BE2C (cell line): ENCODE measurements at regions not wholly inside any gene's neighbourhood (a gene's known extent, or its start where the extent isn't known, plus 50 kb on each side); places are given as distances from the start of the nearest gene placed in this dataset.

Source experiments
- DNase-seq: peaks from one replicate; pipeline ENCODE4 v3.0.0-alpha.2; 2020
- H3K27me3 ChIP-seq: fragments of 250-450 bp; sonication (Bioruptor Pico); 2 replicates; pipeline ENCODE4 v1.5.1; 2020; ENCODE audit warnings: mild to moderate bottlenecking
- H3K36me3 ChIP-seq: fragments of 250-450 bp; sonication (Bioruptor Pico); 2 replicates; pipeline ENCODE4 v1.5.1; 2020; ENCODE audit warnings: mild to moderate bottlenecking
- H3K4me1 ChIP-seq: fragments of 250-450 bp; sonication (Bioruptor Pico); 2 replicates; pipeline ENCODE4 v1.5.1; 2020
- H3K4me3 ChIP-seq: 2 replicates; pipeline ENCODE4 v1.5.1; 2011; ENCODE audit warnings: low read depth, low read length
- H3K9me3 ChIP-seq: fragments of 250-450 bp; sonication (Bioruptor Pico); 2 replicates; pipeline ENCODE4 v1.5.1; 2020
- TF ChIP-seq, protein P1 (sequence below): IDR thresholded peaks from 2 replicates; pipeline ENCODE4 v1.5.1; 2012; ENCODE audit warnings: mild to moderate bottlenecking, low read depth, low read length

DNA sequence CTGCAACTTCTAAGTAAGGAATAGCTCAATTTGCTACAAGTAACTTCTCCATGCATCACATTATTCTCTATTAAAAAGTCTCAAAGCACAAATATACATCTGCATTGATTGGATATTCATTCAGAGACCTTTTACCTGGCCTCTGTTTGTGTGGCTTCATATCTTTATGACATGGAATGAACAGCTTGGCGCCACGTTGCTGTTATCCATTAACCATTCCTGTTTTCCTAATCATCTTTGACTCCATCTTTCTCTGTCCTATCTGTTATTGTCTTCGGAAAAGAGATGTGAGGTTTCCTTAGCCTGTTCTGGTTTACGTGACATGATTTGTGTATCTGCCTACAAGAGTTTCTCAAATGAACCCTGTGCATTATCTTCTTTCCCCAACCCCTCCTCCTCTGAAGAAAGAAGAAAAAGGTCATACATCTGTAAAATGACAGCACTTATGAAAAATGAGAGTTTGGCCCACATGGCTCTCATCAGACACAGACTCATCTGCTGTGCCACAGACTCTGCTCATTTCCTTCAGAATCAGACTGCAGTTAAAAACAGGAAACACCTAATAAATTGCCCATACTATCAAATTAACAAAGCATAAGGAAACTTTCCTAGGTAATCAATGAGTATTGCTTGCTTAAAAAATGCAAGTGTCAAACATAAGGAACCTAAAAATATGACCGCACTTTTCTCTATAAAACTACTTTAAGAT lies 347.6 kb upstream of the FAM241A start:
- TF ChIP-seq, protein P1, sequence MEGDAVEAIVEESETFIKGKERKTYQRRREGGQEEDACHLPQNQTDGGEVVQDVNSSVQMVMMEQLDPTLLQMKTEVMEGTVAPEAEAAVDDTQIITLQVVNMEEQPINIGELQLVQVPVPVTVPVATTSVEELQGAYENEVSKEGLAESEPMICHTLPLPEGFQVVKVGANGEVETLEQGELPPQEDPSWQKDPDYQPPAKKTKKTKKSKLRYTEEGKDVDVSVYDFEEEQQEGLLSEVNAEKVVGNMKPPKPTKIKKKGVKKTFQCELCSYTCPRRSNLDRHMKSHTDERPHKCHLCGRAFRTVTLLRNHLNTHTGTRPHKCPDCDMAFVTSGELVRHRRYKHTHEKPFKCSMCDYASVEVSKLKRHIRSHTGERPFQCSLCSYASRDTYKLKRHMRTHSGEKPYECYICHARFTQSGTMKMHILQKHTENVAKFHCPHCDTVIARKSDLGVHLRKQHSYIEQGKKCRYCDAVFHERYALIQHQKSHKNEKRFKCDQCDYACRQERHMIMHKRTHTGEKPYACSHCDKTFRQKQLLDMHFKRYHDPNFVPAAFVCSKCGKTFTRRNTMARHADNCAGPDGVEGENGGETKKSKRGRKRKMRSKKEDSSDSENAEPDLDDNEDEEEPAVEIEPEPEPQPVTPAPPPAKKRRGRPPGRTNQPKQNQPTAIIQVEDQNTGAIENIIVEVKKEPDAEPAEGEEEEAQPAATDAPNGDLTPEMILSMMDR = no peak
- H3K4me3 ChIP-seq = no peak overlapping the region
- H3K27me3 ChIP-seq = no peaks in the 10 kb centered on the region
- H3K9me3 ChIP-seq = no peaks in the 10 kb centered on the region
- no peak for DNase-seq
- no peaks in the 10 kb centered on the region for H3K36me3 ChIP-seq
- no peaks in the 10 kb centered on the region for H3K4me1 ChIP-seq

DNA sequence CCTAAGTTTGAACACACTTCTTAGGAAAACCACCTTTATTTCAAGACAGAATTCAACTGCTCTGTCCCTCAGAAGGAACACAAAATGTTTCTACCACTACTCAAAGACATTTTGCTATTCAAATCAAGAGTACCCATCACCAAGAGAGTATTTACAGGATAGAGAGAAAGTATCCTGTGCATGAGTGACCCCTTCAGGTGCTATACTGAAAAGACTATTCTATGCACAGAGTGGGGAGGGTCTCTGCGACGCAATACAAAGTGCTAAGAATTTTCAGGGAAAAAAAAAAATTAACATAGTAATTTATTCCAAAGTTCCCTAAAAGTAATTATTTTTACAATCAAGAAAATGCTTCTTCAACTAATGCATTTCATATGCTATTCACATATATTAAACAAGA lies 346.4 kb upstream of the FAM241A start:
- no peaks in the 10 kb centered on the region for H3K9me3 ChIP-seq
- TF ChIP-seq, protein P1 = peak; percentile 48
- no peak for DNase-seq
- H3K4me3 ChIP-seq = no peak overlapping the region
- H3K27me3 ChIP-seq = no peaks in the 10 kb centered on the region
- H3K36me3 ChIP-seq = no peaks in the 10 kb centered on the region
- H3K4me1 ChIP-seq = no peaks in the 10 kb centered on the region

GRCh38 chr4:111800551-111800950 lies 344.7 kb upstream of the FAM241A start:
- no peaks in the 10 kb centered on the region for H3K9me3 ChIP-seq
- no peak overlapping the region for H3K4me3 ChIP-seq
- TF ChIP-seq, protein P1 = no peak
- no peaks in the 10 kb centered on the region for H3K4me1 ChIP-seq
- DNase-seq = no peak
- no peaks in the 10 kb centered on the region for H3K36me3 ChIP-seq
- H3K27me3 ChIP-seq = no peaks in the 10 kb centered on the region

DNA sequence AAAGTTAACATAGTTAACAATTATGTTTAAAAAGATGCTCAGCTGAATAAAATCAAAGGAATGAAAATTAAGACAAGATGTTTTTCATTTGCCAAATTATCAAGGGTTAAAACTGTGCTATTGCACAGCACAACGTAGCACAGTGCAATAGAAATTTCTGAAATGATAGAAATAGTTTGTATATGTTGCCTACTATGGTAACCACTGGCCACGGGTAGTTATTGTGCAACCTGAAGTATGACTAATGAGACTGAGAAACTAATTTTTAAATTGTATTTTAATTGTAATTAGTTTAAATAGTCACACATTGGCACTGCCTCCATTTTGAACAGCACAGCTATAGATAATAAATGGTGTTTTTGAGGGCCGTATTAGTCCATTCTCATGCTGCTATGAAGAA lies 343.1 kb upstream of the FAM241A start:
- Histone ChIP-seq H3K4me3 (peak overlapping the region; percentile 19; the same call in 1 of the 2 replicates), H3K36me3 (no peaks in the 10 kb centered on the region), H3K9me3 (no peaks in the 10 kb centered on the region), H3K4me1 (no peaks in the 10 kb centered on the region), H3K27me3 (no peaks in the 10 kb centered on the region)
- TF ChIP-seq, protein P1 = no peak
- no peak for DNase-seq

- peak; percentile 32 for DNase-seq
- H3K9me3 ChIP-seq = no peaks in the 10 kb centered on the region
- peaks cover 7% of the 10 kb centered on the region; the same call in 1 of the 2 replicates for H3K27me3 ChIP-seq
- H3K4me1 ChIP-seq = no peaks in the 10 kb centered on the region
- H3K4me3 ChIP-seq = no peak overlapping the region
- no peaks in the 10 kb centered on the region for H3K36me3 ChIP-seq
- TF ChIP-seq, protein P1 = peak; percentile 37; the same call in 1 of the 2 replicates
Measured at GRCh38 chr4:111806331-111806730, 338.9 kb upstream of the FAM241A start.

DNA sequence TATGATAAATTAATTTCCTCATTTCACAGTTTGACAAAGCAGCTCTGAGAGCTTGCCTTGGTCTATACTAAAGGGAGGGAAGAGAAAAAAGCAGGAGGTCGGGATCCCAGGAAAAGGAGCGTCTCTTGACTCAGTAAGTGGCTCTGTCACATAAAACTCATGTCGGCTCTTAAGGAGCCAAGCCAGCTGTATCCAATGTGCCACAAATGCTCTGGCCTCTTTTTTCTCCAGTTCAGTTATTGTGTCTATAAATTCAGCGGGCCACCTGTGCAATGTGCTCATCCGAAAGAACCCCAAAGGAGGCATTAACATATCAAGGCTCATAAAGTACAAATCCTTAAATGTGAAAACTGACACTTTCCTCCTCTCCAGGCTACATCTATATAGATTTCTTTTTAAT lies 337.7 kb upstream of the FAM241A start:
- Histone ChIP-seq H3K27me3 (peaks cover 7% of the 10 kb centered on the region; the same call in 1 of the 2 replicates), H3K4me1 (no peaks in the 10 kb centered on the region), H3K9me3 (no peaks in the 10 kb centered on the region), H3K4me3 (no peak overlapping the region), H3K36me3 (no peaks in the 10 kb centered on the region)
- no peak for DNase-seq
- TF ChIP-seq, protein P1 = no peak
